ENCODE measurements at regions not wholly inside any gene's neighbourhood (a gene's known extent, or its start where the extent isn't known, plus 50 kb on each side); places are given as distances from the start of the nearest gene placed in this dataset.

DNA sequence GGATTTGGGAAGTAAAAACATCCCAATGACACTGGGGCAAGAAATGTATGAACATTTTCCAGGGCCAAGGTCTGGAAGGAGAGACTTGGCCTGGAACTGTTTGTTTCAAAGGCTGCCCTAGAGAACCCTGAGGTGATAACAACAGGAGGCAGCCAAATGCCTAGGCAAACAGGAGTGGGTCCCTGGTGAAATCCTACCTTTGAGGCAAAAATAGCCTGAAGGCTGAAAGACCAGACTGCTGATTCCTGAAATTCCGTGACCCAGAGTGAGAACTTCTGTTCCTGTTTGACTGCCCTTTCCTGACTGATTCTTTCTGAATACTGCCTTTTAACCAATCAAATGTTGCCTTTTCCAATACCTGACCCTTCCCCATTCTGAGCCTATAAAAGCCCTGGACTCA lies 196.4 kb downstream of the NSUN3 start:
- no peak for DNase-seq (ENCODE audit: low spot score)

DNA sequence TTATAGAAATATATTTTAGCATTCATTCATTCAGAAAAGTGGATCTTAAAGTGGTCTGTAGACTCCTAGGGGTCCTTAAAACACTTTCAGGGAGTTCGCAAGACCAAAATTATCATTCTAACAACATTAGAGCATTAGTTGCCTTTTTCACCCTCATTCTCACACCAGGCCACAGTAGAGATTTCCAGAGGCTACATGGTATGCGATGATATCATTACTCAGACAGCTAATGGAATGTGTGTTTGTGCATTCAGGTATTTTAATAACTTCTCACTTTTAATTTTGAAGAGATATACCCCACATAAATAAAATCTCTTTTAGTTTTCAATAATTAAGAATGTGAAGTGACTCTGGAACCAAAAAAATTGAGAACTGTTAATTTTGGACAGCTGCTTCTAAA lies 206.9 kb downstream of the NSUN3 start:
- peak; percentile 51 for DNase-seq (ENCODE audit: low spot score)

DNA sequence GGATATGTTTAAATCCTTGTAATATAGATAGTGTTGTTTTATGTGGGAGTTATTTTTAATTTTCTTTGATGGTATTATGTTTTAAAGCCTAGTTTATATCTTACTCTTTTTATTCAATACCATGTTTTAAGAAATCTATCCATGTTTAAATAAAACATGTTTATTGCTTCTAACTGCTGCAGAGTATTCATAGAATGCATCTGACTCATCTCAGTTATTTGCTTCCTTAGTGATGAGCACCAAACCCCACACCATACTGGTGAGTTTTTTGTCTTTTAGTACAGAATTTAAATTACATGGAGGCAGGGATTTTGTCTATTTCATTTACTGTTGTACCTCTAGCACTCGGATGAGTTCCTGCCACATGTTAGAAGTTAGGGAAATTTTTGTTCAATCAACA lies 209.2 kb downstream of the NSUN3 start:
- DNase-seq (ENCODE audit: low spot score): peak; percentile 36

DNA sequence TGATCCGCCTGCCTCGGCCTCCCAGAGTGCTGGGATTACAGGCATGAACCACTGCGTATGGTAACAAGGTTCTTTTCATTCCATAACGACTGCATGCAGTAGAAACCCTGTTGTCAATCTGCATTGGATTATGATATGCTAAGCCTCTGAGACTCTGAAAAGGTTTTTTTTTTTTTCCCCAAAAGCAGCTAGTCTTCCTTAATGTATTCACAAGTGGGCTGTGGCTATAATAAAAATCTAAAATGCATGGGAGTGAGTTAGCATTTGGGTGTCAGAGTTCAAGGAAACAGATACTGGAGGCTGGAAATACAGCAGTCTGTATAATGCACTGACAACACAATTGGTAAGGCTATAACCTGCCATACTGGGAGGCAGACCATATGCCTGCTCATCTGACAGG lies 218.1 kb downstream of the NSUN3 start:
- no peak for DNase-seq (ENCODE audit: low spot score)

DNA sequence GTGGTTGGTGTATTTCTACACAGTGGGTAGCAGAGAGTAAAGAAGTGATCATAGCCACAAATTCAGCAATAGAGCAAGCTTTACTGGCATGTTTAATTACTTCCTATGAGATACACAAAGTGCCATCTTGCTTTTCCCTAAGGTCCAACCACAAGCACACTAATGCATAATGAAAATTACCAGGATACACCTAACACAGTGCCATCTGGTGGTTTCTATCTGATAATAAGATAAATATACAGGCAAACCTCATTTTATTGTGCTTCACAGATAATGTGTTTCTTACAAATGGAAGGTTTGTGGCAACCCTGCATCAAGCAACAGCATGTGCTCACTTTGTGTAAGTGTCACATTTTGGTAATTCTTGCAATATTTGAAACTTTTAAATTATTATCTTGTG lies 223.0 kb downstream of the NSUN3 start:
- peak; percentile 46 for DNase-seq (ENCODE audit: low spot score)

DNA sequence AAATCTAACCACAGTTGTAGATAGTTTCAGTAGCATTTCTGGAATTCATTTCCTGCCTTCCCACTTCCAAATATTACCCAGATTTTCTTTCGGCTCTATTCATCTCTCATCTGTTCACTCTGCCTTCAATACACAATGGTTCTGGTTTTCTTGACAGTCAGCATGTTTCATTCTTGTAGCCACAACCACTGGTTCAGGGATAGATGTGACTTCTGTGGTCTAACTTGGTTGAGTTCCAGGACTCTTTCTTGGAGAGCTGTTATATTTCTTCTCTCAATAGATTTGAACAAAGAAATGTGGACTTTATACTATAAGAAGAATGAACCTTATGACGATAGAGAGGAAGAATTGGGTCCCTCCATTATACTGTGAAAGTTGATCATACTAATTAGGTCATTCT lies 228.8 kb downstream of the NSUN3 start:
- DNase-seq (ENCODE audit: low spot score): peak; percentile 26

DNA sequence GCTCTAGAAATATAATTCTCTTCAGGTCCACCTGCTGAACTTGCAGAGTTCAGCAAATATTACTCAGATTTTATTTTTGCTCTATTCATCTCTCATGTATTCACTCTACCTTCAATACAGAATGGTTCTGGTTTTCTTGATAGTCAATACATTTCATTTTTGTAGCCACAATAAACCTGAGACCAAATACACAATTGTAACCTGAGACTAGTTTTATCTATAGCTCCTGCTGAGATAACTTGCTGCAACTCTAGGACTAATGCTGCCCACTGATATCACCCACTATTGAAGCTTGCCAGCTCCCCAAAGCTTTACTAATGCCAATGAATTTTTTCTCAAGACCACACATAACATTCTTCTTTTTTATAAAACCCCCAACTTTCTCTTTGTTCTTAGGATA lies 229.3 kb downstream of the NSUN3 start:
- no peak for DNase-seq (ENCODE audit: low spot score)

DNA sequence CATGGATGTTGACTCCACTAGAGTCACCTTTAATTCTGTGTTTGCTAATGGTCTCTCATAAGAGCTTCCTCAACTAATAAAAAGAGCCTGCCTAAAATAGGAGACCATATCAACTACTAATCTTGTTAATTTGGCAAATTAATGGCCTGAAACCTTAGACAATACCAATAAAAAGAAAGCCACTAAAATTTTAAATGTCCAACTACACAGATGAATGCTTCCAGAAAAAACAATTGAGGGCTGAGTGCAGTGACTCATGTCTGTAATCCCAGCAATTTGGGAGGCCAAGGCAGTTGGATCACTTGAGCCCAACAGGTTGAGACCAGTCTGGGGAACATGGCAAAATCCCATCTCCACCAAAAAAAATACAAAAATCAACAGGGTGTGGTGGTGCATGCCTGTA lies 230.9 kb downstream of the NSUN3 start:
- DNase-seq (ENCODE audit: low spot score): peak; percentile 78

DNA sequence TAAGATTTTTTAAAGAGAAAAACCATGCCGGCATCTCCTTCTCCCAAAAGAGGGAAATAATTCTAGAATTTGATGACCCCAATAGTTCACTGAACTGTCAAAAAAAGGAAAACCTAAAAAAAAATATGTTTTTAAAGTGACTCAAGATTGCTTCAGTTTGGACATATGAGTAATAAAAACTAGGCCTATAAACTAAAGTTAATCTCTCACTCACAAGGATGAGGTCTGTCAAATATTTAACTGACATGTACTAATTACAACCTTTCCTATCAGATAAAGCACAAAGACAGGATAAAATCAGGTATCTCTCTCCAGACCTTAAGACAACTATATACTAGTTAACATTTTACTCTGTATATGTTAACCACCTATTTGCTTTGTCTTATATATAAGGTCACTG lies 231.9 kb downstream of the NSUN3 start:
- peak; percentile 54 for DNase-seq (ENCODE audit: low spot score)

DNA sequence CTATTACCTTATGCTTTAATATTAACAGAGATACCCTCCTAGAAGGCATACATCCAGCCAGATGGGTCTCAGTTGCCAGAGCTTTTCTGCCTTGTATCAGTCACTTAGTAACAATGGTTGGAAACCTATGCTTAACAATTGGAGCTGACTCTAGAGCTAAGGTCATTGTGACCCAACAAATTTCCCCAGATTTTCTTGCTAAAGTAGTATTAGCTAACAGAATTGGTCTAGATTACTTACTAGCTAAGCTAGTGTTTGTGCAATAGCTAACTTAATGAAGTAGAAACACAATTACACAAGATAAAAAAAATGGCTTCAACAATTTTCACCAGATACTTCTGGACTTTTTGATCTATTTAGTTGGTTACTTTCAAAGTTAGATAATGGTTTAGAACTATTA lies 236.9 kb downstream of the NSUN3 start:
- DNase-seq (ENCODE audit: low spot score): no peak

DNA sequence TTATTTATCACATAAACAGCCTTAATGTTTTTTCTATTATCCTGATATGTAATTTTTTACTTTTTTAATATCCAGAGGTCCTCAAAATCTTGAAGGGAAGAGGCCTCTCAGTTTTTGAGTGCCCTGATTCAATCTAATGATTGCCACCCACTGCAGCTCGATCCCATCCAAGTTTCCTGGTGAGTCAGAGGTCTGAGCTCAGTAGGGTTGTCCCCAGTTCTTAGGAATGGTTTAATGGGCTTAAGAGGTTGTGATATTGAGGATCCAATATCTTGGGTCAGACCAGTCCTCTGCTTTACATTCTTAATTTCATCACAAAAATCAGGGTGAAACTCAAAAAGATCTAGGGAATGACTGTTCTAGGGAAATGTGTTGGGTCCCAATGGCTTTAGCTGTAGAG lies 238.5 kb downstream of the NSUN3 start:
- peak; percentile 21 for DNase-seq (ENCODE audit: low spot score)

DNA sequence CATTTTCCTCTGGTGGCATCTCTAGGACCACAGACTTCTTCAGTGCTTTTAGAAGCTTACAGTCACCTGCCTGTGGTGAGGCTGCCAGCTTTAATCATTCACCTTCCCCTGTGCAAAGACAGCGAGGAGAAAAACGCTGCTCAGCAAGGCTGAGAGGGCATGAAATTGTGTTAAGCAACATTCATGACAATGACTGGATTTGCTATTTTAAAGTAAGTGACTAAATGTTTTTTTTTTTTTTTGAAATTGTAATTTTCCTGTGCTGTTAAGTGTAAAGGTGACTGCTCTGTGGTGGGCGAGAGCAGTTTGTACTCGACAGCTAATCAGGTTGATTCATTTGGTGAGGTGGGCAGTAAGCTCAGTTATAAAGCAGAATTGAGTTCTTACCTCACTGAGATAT lies 240.4 kb downstream of the NSUN3 start:
- peak; percentile 72 for DNase-seq (ENCODE audit: low spot score)

DNA sequence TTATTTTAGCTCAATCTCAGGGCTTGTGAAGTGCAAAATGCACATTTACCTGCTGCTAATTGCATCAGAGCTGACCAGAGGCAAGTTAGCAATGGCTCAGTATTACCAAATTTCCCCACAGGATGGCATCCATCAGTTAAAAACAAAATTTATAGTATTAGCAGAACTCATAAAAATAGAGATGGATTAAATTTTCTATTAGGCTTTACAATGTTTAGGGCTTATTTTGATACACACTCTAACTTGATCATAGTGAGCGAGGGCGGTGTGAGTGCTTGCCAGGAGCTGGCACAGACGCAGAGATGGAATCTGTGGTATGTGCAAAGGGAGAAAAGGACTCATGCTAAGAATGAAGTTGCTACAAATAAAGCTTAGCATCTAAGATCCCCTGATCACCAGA lies 241.0 kb downstream of the NSUN3 start:
- peak; percentile 35 for DNase-seq (ENCODE audit: low spot score)

DNA sequence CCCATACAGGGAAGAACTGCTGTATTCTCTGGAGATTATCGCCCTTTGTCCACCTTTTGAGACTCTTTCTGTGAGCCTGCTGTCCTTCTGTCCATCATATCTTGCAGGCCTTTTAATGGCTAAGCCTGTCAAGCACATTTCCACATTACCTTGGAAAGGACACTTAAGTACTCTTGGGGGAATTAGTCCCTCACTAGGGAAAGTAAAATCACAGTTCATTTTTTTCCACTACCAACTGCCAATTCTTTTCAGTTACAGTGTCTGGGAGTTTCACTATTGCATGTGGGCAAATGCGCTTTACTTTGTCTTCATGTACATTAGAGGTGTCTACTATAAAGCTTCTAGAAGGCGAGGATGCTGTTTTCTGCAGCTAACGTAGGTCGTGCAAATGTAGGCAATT lies 242.1 kb downstream of the NSUN3 start:
- no peak for DNase-seq (ENCODE audit: low spot score)

DNA sequence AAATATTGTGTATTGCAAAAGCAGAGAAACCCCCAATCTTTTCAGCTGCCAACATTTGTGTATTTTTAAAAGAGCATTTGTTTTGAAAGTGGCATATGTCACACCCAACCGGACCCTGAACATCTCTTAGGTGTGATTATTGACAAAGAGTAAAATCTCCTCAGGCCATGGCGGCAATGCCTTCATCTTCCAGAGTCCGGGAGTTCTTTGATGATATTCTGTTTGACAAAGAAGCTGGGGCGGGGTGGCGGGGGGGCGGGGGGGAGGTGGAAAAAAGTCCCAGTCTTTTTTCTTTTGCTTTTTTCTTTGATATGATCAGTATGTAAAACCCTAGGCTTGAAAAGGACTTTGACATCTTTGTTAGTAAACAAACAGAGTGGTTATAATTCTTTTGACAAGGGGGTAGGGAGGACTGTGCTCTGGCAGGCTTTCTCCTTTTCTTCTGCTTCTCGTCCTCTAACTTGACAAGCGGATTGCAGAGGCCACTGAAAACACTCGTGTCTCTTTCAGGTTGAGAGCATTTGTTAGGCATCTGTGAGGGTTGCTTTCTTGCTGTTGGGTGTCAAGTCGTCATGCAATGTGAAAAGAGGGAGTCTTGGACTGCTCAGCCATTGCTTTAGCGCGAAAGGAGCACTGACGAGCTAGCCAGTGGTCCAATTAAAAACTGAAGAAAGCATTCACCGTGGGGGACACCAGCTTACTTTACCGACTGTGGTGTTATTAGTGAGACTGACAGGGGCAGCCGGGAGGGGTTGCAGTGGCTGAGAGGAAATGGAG lies 243.2 kb downstream of the NSUN3 start:
- no peak for DNase-seq (ENCODE audit: low spot score)

DNA sequence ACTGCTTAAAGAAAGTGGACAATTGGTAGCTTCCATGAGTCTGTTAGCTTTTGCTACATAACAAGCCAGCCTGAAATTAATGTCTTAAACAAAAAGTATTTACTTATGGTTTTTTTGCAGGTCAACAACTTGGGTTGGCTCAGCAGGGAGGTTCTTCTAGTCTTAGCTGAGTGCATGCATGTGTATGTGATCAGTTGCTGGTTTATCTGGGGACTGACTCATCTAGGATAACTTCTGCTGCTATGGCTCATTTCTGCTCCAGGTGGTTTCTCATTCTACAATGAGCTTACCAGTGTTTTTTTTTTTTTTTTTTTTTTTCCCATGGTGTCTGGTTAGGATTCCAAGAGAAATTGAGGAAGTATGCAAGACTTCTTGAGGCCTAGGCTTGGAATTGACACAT lies 244.7 kb downstream of the NSUN3 start:
- peak; percentile 80 for DNase-seq (ENCODE audit: low spot score)

DNA sequence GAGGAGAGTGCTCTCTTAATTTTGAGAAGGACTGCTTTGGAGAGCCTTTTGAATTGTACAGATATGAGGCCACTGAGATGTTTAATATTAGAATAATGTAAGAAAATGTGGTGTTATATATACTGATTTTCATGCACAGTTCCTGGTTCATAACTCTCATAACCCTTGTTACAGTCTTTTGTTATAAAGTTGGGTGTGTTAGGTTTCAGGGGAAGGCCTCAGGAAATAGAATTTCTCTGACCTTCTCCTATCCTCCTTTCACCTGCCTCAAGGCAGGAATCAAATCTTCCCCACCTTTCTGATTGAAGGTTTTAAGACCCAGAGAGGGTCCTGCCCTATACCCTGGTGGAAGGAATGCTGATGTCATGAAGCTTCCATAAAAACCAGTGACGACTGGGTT lies 245.9 kb downstream of the NSUN3 start:
- no peak for DNase-seq (ENCODE audit: low spot score)

DNA sequence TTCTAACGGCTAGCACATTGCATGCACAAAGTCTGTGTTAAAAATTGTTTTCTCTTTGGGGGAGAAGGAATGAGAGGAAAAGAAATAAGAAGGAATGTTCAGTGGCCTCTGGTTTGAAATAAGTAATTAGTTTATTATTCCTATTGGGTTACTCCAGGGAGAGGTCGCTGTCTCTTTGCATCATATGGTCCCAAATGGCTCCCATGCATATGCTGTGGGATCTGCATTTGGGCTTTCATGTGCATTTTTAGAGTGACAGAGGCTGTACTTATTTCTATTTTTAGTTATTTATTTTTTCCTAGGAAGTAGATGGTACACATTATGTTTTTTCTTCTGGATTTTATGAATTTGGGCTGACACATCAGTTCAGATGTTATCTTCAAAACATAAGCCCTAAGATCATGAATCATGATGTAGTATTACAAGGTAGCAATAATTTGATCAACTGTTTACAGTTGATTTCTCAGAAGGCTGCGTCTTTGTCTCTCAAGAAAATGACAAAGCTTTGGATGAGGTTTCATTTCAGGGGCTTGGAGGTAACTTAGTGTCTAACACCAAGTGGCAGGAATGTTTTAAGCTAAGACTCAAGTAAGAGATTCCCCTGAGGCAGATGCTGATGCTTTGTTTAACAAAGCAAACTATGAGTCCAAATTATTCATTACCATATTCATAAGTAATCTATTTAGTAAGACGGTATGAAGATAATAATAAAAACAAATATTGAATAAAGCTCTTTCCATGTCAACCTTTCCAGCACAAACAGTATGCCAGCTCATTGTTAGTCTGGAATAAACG lies 247.7 kb downstream of the NSUN3 start:
- DNase-seq (ENCODE audit: low spot score): no peak

DNA sequence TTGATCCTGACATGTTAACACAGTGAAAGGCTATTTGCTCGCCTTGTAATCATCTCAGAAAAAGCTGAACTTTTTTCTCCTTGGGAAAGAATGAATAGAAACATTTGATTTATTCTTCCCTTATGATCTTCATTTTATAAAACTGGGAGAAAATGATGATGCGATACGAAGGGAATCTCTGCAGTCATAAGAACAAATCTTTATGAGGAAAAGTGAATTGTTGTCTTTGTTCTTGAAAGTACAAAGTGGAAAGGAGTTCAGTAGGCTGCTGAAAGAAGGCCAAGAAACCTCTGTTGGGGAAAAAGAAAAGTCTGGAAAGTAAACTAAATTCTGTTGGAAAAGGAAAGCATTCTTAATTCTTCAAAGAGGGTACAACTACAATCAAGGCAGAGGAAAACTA lies 248.8 kb downstream of the NSUN3 start:
- no peak for DNase-seq (ENCODE audit: low spot score)

DNA sequence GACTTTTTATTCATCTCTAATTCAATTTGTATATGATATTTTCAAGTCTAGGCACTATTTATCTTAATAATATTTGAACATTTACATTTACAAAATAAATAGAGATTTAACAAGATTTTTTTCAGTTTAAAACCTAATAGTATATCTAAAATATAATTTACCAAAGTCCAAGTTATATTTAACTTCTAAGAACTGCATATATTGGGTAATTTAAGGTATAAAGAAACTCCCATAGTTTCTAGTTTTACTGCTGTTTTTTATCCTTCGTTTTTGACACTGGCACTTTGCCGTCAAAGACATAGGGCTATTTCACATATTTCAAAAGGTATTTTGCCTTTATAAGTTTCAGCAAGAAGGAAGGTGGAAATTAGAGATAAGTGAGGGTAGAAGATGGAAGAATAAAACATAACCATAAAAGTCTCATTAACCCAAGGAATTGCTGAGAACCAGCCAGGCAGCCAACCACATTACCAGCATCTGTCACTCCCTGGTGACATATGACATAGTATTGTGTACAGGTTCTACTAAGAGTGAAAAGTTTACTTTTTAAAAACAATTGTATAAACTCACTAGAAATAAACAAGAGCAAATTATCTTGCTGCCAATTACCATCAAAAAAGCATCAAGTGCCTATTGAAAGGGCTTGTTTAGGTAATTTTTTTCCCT lies 251.5 kb downstream of the NSUN3 start:
- DNase-seq (ENCODE audit: low spot score): no peak

DNA sequence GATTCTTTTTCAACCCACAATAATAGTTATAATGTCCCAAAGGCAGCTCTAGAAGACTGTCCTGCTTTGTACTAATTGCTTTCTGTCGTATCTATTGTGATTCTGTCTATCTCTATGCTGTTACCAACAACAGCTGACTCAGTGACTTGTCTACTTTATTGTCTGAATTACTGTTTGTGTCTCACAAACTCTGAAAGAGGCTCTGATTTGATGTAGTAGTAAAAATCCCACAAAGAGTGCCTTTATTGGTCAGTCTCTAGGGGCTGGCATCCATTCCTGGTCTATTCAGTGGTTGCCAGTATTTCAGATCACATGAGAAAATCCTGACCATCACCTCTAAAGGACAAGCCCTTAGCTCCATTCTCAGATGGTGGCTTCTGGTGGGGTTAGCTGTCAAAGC lies 254.2 kb downstream of the NSUN3 start:
- no peak for DNase-seq (ENCODE audit: low spot score)

DNA sequence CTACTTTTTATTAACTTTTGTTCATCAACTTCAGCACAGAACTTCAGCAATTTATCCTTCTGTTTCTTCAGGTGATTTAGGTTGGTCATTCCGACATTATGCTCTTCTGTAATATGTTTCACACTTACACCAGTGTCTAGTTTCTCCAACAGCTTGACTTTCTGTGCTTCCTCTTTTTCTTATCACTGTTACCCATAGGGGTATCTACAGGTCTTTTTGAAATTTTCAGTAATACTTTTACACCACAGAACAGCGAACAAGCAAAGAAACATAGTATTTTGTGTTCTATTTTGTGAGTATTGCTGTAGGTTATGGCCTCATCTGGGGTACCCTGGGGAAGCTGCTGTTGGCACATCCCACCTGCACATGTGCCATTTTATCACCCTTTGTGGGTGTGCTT lies 260.7 kb downstream of the NSUN3 start:
- DNase-seq (ENCODE audit: low spot score): no peak

DNA sequence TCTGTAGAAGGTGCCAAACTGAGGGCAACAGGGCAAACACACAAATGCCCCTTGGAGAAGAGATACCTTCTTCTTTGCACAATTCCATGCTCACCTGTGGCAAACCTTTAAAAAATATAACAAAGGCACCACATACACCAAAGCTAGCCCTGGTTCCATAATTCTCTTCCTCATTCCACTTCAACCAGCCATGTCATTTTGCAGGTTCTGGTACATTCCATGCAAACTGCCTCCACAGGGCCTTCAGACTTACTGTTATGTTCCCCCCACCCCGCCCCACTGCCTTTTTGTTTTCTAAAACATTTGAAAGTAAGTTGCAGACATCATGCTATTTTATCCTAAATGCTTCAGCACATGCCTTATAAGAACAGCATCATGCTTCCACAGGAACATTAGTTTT lies 269.0 kb downstream of the NSUN3 start:
- peak; percentile 4 for DNase-seq (ENCODE audit: low spot score)
